IMR-90 (cell line): ENCODE measurements at regions not wholly inside any gene's neighbourhood (a gene's known extent, or its start where the extent isn't known, plus 50 kb on each side); places are given as distances from the start of the nearest gene placed in this dataset.

Experiments
- ATAC-seq: fragments of 200-7000 bp; cut with Tn5 transposase; 2 replicates; pipeline ENCODE4 v1.9.1; 2020; ENCODE audit warnings: low read depth, mild to moderate bottlenecking, moderate library complexity
- BruUV-seq: library from RNA; stranded (reverse); fragments of 400-500 nt; replicated peaks from 2 replicates; lab custom pipeline; 2021; lab: Mats Ljungman, UMichigan
- CTCF ChIA-PET: fragments of 300-600 bp; formaldehyde crosslinking; extraction: SDS; loops from one replicate; lab custom pipeline; 2021; ENCODE audit warnings: antibody characterized with exemption; lab: Yijun Ruan, JAX
- POLR2A ChIA-PET: fragments of 300-600 bp; sonication (Branson Sonifier 250); formaldehyde crosslinking; loops from one replicate; lab custom pipeline; 2022; ENCODE audit warnings: antibody characterized with exemption; ENCODE audit not compliant: unreplicated experiment; lab: Charles Lee
- DNase-seq: peaks from one replicate; pipeline ENCODE4 v3.0.0; 2013
- H2AFZ ChIP-seq: replicated peaks from 2 replicates; pipeline ENCODE3; 2013; ENCODE audit warnings: low read length, mild to moderate bottlenecking; ENCODE audit not compliant: poor library complexity
- H2AK5ac ChIP-seq: 2 replicates; pipeline ENCODE4 v1.6.1; 2013; ENCODE audit warnings: low read depth, low read length, inconsistent platforms
- H2AK9ac ChIP-seq: replicated peaks from 2 replicates; pipeline ENCODE3; 2013; ENCODE audit warnings: mild to moderate bottlenecking, low read depth, low read length, moderate library complexity; ENCODE audit not compliant: poor library complexity
- H2BK120ac ChIP-seq: 2 replicates; pipeline ENCODE4 v1.6.1; 2013; ENCODE audit warnings: low read depth, low read length, inconsistent platforms
- H2BK15ac ChIP-seq: 3 replicates; pipeline ENCODE4 v1.6.1; 2013; ENCODE audit warnings: low read depth, low read length, inconsistent platforms
- H2BK20ac ChIP-seq: 2 replicates; pipeline ENCODE4 v1.6.1; 2013; ENCODE audit warnings: low read depth, mild to moderate bottlenecking, inconsistent platforms, low read length, moderate library complexity
- H2BK5ac ChIP-seq: 2 replicates; pipeline ENCODE4 v1.6.1; 2013; ENCODE audit warnings: mild to moderate bottlenecking, low read depth, low read length, inconsistent platforms; ENCODE audit not compliant: poor library complexity, severe bottlenecking
- H3K14ac ChIP-seq: replicated peaks from 2 replicates; pipeline ENCODE4 v1.6.1; 2013; ENCODE audit warnings: low read depth, low read length, inconsistent platforms
- H3K18ac ChIP-seq: 2 replicates; pipeline ENCODE4 v1.6.1; 2013; ENCODE audit warnings: low read depth, low read length, control low read depth
- H3K23ac ChIP-seq: 2 replicates; pipeline ENCODE4 v1.6.1; 2013; ENCODE audit warnings: low read depth, low read length, inconsistent platforms
- H3K27ac ChIP-seq: 2 replicates; pipeline ENCODE4 v1.5.1; 2013; ENCODE audit warnings: mild to moderate bottlenecking, control low read depth, low read length; ENCODE audit not compliant: insufficient read depth
- H3K27me3 ChIP-seq: 2 replicates; pipeline ENCODE4 v1.6.1; 2013; ENCODE audit warnings: low read length; ENCODE audit not compliant: control insufficient read depth, insufficient read depth
- H3K36me3 ChIP-seq: 2 replicates; pipeline ENCODE4 v1.6.1; 2013; ENCODE audit warnings: low read length, mixed read lengths; ENCODE audit not compliant: control insufficient read depth, insufficient read depth
- H3K4ac ChIP-seq: 2 replicates; pipeline ENCODE4 v1.6.1; 2013; ENCODE audit warnings: low read depth, low read length, inconsistent platforms
- H3K4me1 ChIP-seq: 2 replicates; pipeline ENCODE4 v1.6.1; 2013; ENCODE audit warnings: low read length, mixed read lengths; ENCODE audit not compliant: control insufficient read depth, insufficient read depth
- H3K4me2 ChIP-seq: 2 replicates; pipeline ENCODE4 v1.6.1; 2013; ENCODE audit warnings: low read depth, mild to moderate bottlenecking, control low read depth, low read length, moderate library complexity
- H3K4me3 ChIP-seq: 2 replicates; pipeline ENCODE4 v1.5.1; 2013; ENCODE audit warnings: low read depth, mild to moderate bottlenecking, control low read depth, low read length, moderate library complexity; ENCODE audit not compliant: insufficient read depth
- H3K56ac ChIP-seq: 2 replicates; pipeline ENCODE4 v1.6.1; 2013; ENCODE audit warnings: low read length, inconsistent platforms; ENCODE audit not compliant: insufficient read depth; ENCODE audit errors: extremely low read depth
- H3K79me1 ChIP-seq, 2 experiments: 2 replicates each; pipeline ENCODE4 v1.6.1; 2013; ENCODE audit warnings: low read length in 2 of 2, inconsistent platforms in 1 of 2, low read depth in 1 of 2
- H3K9ac ChIP-seq: 2 replicates; pipeline ENCODE4 v1.6.1; 2013; ENCODE audit warnings: low read depth, low read length, control low read depth
- H3K9me1 ChIP-seq: 2 replicates; pipeline ENCODE4 v1.6.1; 2013; ENCODE audit warnings: low read length, inconsistent platforms; ENCODE audit not compliant: insufficient read depth
- H3K9me3 ChIP-seq: 2 replicates; pipeline ENCODE4 v1.6.1; 2013; ENCODE audit warnings: low read length; ENCODE audit not compliant: control insufficient read depth, insufficient read depth
- H4K20me1 ChIP-seq: 2 replicates; pipeline ENCODE4 v1.6.1; 2013; ENCODE audit warnings: low read length, inconsistent platforms; ENCODE audit not compliant: insufficient read depth
- H4K5ac ChIP-seq: 2 replicates; pipeline ENCODE4 v1.6.1; 2013; ENCODE audit warnings: mild to moderate bottlenecking, low read depth, low read length, control low read depth
- H4K8ac ChIP-seq, 2 experiments: 2 replicates each; pipeline ENCODE4 v1.6.1; 2013; ENCODE audit warnings: low read depth in 2 of 2, low read length in 2 of 2, control low read depth in 1 of 2, inconsistent platforms in 1 of 2
- H4K91ac ChIP-seq: 2 replicates; pipeline ENCODE4 v1.6.1; 2013; ENCODE audit warnings: low read depth, low read length, inconsistent platforms; ENCODE audit not compliant: insufficient read depth
- BHLHE40 ChIP-seq: fragments of 150-350 bp; IDR thresholded peaks from 2 replicates; pipeline ENCODE4 v1.6.1; 2016; ENCODE audit warnings: mild to moderate bottlenecking, low read depth, low read length
- CEBPB ChIP-seq: IDR thresholded peaks from 2 replicates; pipeline ENCODE4 v1.6.1; 2012; ENCODE audit warnings: low read depth, low read length, improper control_type of control experiment
- CHD1 ChIP-seq: IDR thresholded peaks from 2 replicates; pipeline ENCODE4 v1.6.1; 2012; ENCODE audit warnings: low read depth, low read length, improper control_type of control experiment
- CTCF ChIP-seq: conservative IDR thresholded peaks from 2 replicates; pipeline ENCODE4 v1.5.1; 2012; ENCODE audit warnings: mild to moderate bottlenecking, low read depth, low read length, improper control_type of control experiment
- FOS ChIP-seq: fragments of 150-350 bp; IDR thresholded peaks from 2 replicates; pipeline ENCODE4 v1.6.1; 2016; ENCODE audit warnings: low read depth, low read length
- MAFK ChIP-seq: IDR thresholded peaks from 2 replicates; pipeline ENCODE4 v1.6.1; 2012; ENCODE audit warnings: low read depth, low read length, improper control_type of control experiment
- MAZ ChIP-seq: IDR thresholded peaks from 2 replicates; pipeline ENCODE4 v1.6.1; 2012; ENCODE audit warnings: low read depth, mild to moderate bottlenecking, low read length, improper control_type of control experiment, moderate library complexity, borderline replicate concordance
- NFE2L2 ChIP-seq: fragments of 150-350 bp; IDR thresholded peaks from 2 replicates; pipeline ENCODE4 v1.6.1; 2016; ENCODE audit warnings: low read depth, mild to moderate bottlenecking, low read length
- POLR2A ChIP-seq: IDR thresholded peaks from 2 replicates; pipeline ENCODE4 v1.6.1; 2012; ENCODE audit warnings: mild to moderate bottlenecking, low read depth, low read length
- RAD21 ChIP-seq: IDR thresholded peaks from 2 replicates; pipeline ENCODE4 v1.6.1; 2012; ENCODE audit warnings: low read length, improper control_type of control experiment
- RCOR1 ChIP-seq: IDR thresholded peaks from 2 replicates; pipeline ENCODE4 v1.6.1; 2012; ENCODE audit warnings: mild to moderate bottlenecking, low read length, improper control_type of control experiment; ENCODE audit not compliant: insufficient replicate concordance
- RFX5 ChIP-seq: IDR thresholded peaks from 2 replicates; pipeline ENCODE4 v1.8.0; 2012; ENCODE audit warnings: low read depth, mild to moderate bottlenecking, low read length, moderate library complexity
- SMC3 ChIP-seq: fragments of 150-350 bp; IDR thresholded peaks from 2 replicates; pipeline ENCODE4 v1.6.1; 2016; ENCODE audit warnings: low read depth, mild to moderate bottlenecking, antibody characterized with exemption, low read length, moderate library complexity
- USF2 ChIP-seq: fragments of 150-350 bp; IDR thresholded peaks from 2 replicates; pipeline ENCODE4 v1.6.1; 2017; ENCODE audit warnings: mild to moderate bottlenecking, antibody characterized with exemption, low read length, low read depth
- WGBS, 2 experiments: methylation state at CpG; one replicate each; pipeline versions ENCODE4 v1.1.5 to v1.1.7; 2013; ENCODE audit warnings: missing lambda C conversion rate in 2 of 2; ENCODE audit not compliant: insufficient read length in 1 of 2; ENCODE audit errors: extremely low coverage in 2 of 2; 5-methylcytosine and 5-hydroxymethylcytosine counted together
- dilution Hi-C: fragments of 300-500 bp; cut with HindIII; formaldehyde crosslinking; loops from one replicate; pipeline ENCODE4 v1.14.3; 2018; ENCODE audit warnings: low sequenced_read_pairs; ENCODE audit not compliant: unreplicated experiment
- in situ Hi-C: fragments of 300-500 bp; cut with MboI; formaldehyde crosslinking; loops from 3 replicates; pipeline ENCODE4 v1.14.3; 2019; ENCODE audit warnings: low sequenced_read_pairs, inconsistent platforms, mixed read lengths
- intact Hi-C: fragments of 100-400 bp; cut with micrococcal nuclease; formaldehyde crosslinking; loops from 2 replicates; pipeline ENCODE4 v1.10.0; 2022
- TF ChIP-seq, protein P1 (sequence below): fragments of 150-350 bp; IDR thresholded peaks from 2 replicates; pipeline ENCODE4 v1.6.1; 2016; ENCODE audit warnings: low read depth, mild to moderate bottlenecking, low read length, moderate library complexity, borderline replicate concordance

DNA sequence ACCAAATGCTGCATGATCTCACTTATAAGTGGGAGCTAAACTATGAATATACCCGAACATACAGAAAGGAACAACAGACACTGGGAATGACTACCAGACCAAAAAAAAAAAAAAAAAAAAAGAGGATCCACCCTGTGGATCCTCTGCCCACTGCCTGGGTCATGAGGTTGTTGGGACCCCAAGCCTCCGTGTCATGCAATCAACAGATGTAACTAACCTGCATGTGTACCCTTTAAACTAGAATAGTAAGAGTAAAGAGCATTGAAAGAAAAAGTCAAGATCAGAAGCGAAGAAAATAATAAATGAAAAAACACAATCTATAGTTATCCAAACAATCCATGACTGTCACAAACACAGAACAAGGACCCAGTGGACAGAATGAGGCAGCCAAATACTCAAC is 109.5 kb upstream of the TOP3B start:
- Histone ChIP-seq H3K4me2 (no peak overlapping the region), H3K36me3 (no peaks in the 10 kb centered on the region), H3K9me1 (peaks cover 8% of the 10 kb centered on the region), H4K20me1 (no peaks in the 10 kb centered on the region), H3K18ac (no peak overlapping the region), H3K14ac (no peak overlapping the region), H3K9me3 (no peaks in the 10 kb centered on the region), H2AK9ac (no peak overlapping the region), H3K79me1 (no peaks in the 10 kb centered on the region), H3K23ac (no peak overlapping the region), H2BK15ac (no peak overlapping the region), H3K27me3 (peaks cover 5% of the 10 kb centered on the region), H2AK5ac (no peak overlapping the region), H2BK120ac (peak overlapping the region; percentile 32; the same call in 1 of the 2 replicates), H3K4me1 (peaks cover 19% of the 10 kb centered on the region), H2AFZ (no peak overlapping the region), H3K27ac (no peak overlapping the region), H4K5ac (no peak overlapping the region), H2BK5ac (no peak overlapping the region), H4K91ac (no peak overlapping the region), H3K9ac (no peak overlapping the region), H3K56ac (no peak overlapping the region), H2BK20ac (no peak overlapping the region; the same call in 1 of the 2 replicates), H3K4ac (no peak overlapping the region), H3K4me3 (no peak overlapping the region), H4K8ac (no peak overlapping the region)
- CTCF ChIA-PET: no interaction called here
- DNase-seq (no peak), ATAC-seq (no peak)
- intact Hi-C loops (no loop called here), in situ Hi-C loops (no loop called here), dilution Hi-C loops (no loop called here)
- BruUV-seq: no TSS peak
- POLR2A ChIA-PET: no interaction called here
- WGBS, 2 experiments: no CpG with 5 or more reads among the region's 3 CpGs
- TF ChIP-seq USF2 (no peak), MAZ (no peak), MAFK (no peak), FOS (no peak), BHLHE40 (no peak), CEBPB (no peak), CHD1 (no peak), POLR2A (no peak), RCOR1 (no peak), RAD21 (no peak), CTCF (no peak), RFX5 (no peak), NFE2L2 (no peak), SMC3 (no peak)
- TF ChIP-seq, protein P1, sequence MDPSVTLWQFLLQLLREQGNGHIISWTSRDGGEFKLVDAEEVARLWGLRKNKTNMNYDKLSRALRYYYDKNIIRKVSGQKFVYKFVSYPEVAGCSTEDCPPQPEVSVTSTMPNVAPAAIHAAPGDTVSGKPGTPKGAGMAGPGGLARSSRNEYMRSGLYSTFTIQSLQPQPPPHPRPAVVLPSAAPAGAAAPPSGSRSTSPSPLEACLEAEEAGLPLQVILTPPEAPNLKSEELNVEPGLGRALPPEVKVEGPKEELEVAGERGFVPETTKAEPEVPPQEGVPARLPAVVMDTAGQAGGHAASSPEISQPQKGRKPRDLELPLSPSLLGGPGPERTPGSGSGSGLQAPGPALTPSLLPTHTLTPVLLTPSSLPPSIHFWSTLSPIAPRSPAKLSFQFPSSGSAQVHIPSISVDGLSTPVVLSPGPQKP: no peak
